ENCODE measurements at regions not wholly inside any gene's neighbourhood (a gene's known extent, or its start where the extent isn't known, plus 50 kb on each side); places are given as distances from the start of the nearest gene placed in this dataset.
A peak's percentile ranks its signal among the peaks of the same experiment; 100 is the strongest.

- TF ChIP-seq CTCF (conservative IDR thresholded peaks at IDR 0.05; ENCODE audit: low read depth, low read length): no peak
- no peak overlapping the region for H3K4me3 ChIP-seq (ENCODE audit: low read depth, low read length)
- no peak for DNase-seq (ENCODE audit: low read depth)
These were observed 182.1 kb downstream of the C12orf50 start for GRCh38 chr12:87847147-87847546.

GRCh38 chr12:87846045-87846444 lies 183.2 kb downstream of the C12orf50 start:
- no peak overlapping the region for H3K4me3 ChIP-seq (ENCODE audit: low read depth, low read length)
- TF ChIP-seq CTCF (conservative IDR thresholded peaks at IDR 0.05; ENCODE audit: low read depth, low read length): no peak
- DNase-seq (ENCODE audit: low read depth): no peak

GRCh38 chr12:87841935-87842334 lies 187.3 kb downstream of the C12orf50 start:
- no peak for DNase-seq (ENCODE audit: low read depth)
- no peak overlapping the region for H3K4me3 ChIP-seq (ENCODE audit: low read depth, low read length)
- TF ChIP-seq CTCF (conservative IDR thresholded peaks at IDR 0.05; ENCODE audit: low read depth, low read length): no peak

- H3K4me3 ChIP-seq (ENCODE audit: low read depth, low read length): no peak overlapping the region
- no peak for DNase-seq (ENCODE audit: low read depth)
- TF ChIP-seq CTCF (conservative IDR thresholded peaks at IDR 0.05; ENCODE audit: low read depth, low read length): no peak
These were observed 193.0 kb downstream of the C12orf50 start for GRCh38 chr12:87836190-87836589.

GRCh38 chr12:87828382-87828973 lies 200.7 kb downstream of the C12orf50 start:
- no peak for TF ChIP-seq CTCF (conservative IDR thresholded peaks at IDR 0.05; ENCODE audit: low read depth, low read length)
- no peak for DNase-seq (ENCODE audit: low read depth)
- no peak overlapping the region for H3K4me3 ChIP-seq (ENCODE audit: low read depth, low read length)

- peak; percentile 95 for DNase-seq (ENCODE audit: low read depth)
- no peak for TF ChIP-seq CTCF (conservative IDR thresholded peaks at IDR 0.05; ENCODE audit: low read depth, low read length)
- H3K4me3 ChIP-seq (ENCODE audit: low read depth, low read length): no peak overlapping the region
These were observed 201.4 kb downstream of the C12orf50 start for GRCh38 chr12:87827638-87828264.

GRCh38 chr12:87822923-87823322 lies 206.3 kb downstream of the C12orf50 start:
- no peak for TF ChIP-seq CTCF (conservative IDR thresholded peaks at IDR 0.05; ENCODE audit: low read depth, low read length)
- H3K4me3 ChIP-seq (ENCODE audit: low read depth, low read length): no peak overlapping the region
- no peak for DNase-seq (ENCODE audit: low read depth)
